ENCODE measurements at regions not wholly inside any gene's neighbourhood (a gene's known extent, or its start where the extent isn't known, plus 50 kb on each side); places are given as distances from the start of the nearest gene placed in this dataset.

- TF ChIP-seq CTCF (IDR thresholded peaks at IDR 0.05) (no peak), EZH2 (IDR thresholded peaks at IDR 0.05; ENCODE audit: borderline replicate concordance, insufficient read depth, low read depth, low read length, poor library complexity, severe bottlenecking) (no peak)
Observed at GRCh38 chr3:102163818-102164154, 271.0 kb upstream of the ZPLD1 start.

Measured in B cell (primary cell).